HG02642 (cell line): ENCODE measurements at regions not wholly inside any gene's neighbourhood (a gene's known extent, or its start where the extent isn't known, plus 50 kb on each side); places are given as distances from the start of the nearest gene placed in this dataset.
A peak's percentile ranks its signal among the peaks of the same experiment; 100 is the strongest.

Experiments
- ATAC-seq: cut with Tn5 transposase; IDR thresholded peaks from one replicate; pipeline ENCODE4 v1.9.1; 2021; ENCODE audit warnings: mild to moderate bottlenecking; ENCODE audit not compliant: unreplicated experiment, poor library complexity

GRCh38 chr3:177812492-177812891 lies 615.2 kb upstream of the TBL1XR1 start:
- no peak for ATAC-seq

GRCh38 chr3:177813322-177813721 lies 616.0 kb upstream of the TBL1XR1 start:
- no peak for ATAC-seq

GRCh38 chr3:177816667-177817208 lies 619.5 kb upstream of the TBL1XR1 start:
- no peak for ATAC-seq

- ATAC-seq, result no peak
These were observed 620.5 kb upstream of the TBL1XR1 start for GRCh38 chr3:177817751-177818150.

GRCh38 chr3:177818712-177819240 lies 621.5 kb upstream of the TBL1XR1 start:
- ATAC-seq, result no peak

- ATAC-seq, result no peak
These were observed 623.5 kb upstream of the TBL1XR1 start for GRCh38 chr3:177820683-177821316.

GRCh38 chr3:177822681-177823096 lies 625.4 kb upstream of the TBL1XR1 start:
- no peak for ATAC-seq

GRCh38 chr3:177823701-177824189 lies 626.5 kb upstream of the TBL1XR1 start:
- no peak for ATAC-seq

- ATAC-seq, result no peak
These were observed 627.0 kb upstream of the TBL1XR1 start for GRCh38 chr3:177824190-177824786.

GRCh38 chr3:177824841-177825240 lies 627.6 kb upstream of the TBL1XR1 start:
- ATAC-seq, result no peak

- no peak for ATAC-seq
These were observed 629.0 kb upstream of the TBL1XR1 start for GRCh38 chr3:177826253-177826652.

GRCh38 chr3:177827511-177828207 lies 630.4 kb upstream of the TBL1XR1 start:
- ATAC-seq, result peak; percentile 54

- no peak for ATAC-seq
These were observed 630.9 kb upstream of the TBL1XR1 start for GRCh38 chr3:177828208-177828565.

GRCh38 chr3:177830411-177830849 lies 633.1 kb upstream of the TBL1XR1 start:
- no peak for ATAC-seq

GRCh38 chr3:177831361-177831760 lies 634.1 kb upstream of the TBL1XR1 start:
- ATAC-seq, result no peak

GRCh38 chr3:177832880-177833279 lies 635.6 kb upstream of the TBL1XR1 start:
- ATAC-seq, result no peak

- ATAC-seq, result no peak
These were observed 636.0 kb upstream of the TBL1XR1 start for GRCh38 chr3:177833332-177833731.

- no peak for ATAC-seq
These were observed 637.7 kb upstream of the TBL1XR1 start for GRCh38 chr3:177835008-177835407.

GRCh38 chr3:177835917-177836316 lies 638.6 kb upstream of the TBL1XR1 start:
- no peak for ATAC-seq

- no peak for ATAC-seq
These were observed 639.4 kb upstream of the TBL1XR1 start for GRCh38 chr3:177836671-177837070.
